WTC11 (cell line): ENCODE measurements at regions not wholly inside any gene's neighbourhood (a gene's known extent, or its start where the extent isn't known, plus 50 kb on each side); places are given as distances from the start of the nearest gene placed in this dataset.

Experiments used
- ATF6 ChIP-seq: sonication (generic); formaldehyde crosslinking; IDR thresholded peaks from 2 replicates; pipeline ENCODE4 v1.8.1; 2023; ENCODE audit warnings: mild to moderate bottlenecking, missing genetic modification reagents
- CREB1 ChIP-seq: sonication (generic); formaldehyde crosslinking; IDR thresholded peaks from 2 replicates; pipeline ENCODE4 v1.8.0; 2023; ENCODE audit warnings: mild to moderate bottlenecking, missing genetic modification reagents
- CTCF ChIP-seq: fragments of 200-600 bp; IDR thresholded peaks from 2 replicates; pipeline ENCODE4 v1.8.0; 2022; ENCODE audit warnings: antibody characterized with exemption
- ERG ChIP-seq: fragments of 250-450 bp; sonication (Bioruptor Pico); IDR thresholded peaks from 2 replicates; pipeline ENCODE4 v1.8.0; 2021; ENCODE audit warnings: mild to moderate bottlenecking
- FOXP1 ChIP-seq: sonication (generic); formaldehyde crosslinking; IDR thresholded peaks from 2 replicates; pipeline ENCODE4 v1.8.0; 2022; ENCODE audit warnings: missing genetic modification reagents, mild to moderate bottlenecking, moderate library complexity, borderline replicate concordance
- IRF2 ChIP-seq: sonication (generic); formaldehyde crosslinking; IDR thresholded peaks from 2 replicates; pipeline ENCODE4 v1.8.0; 2022; ENCODE audit warnings: low read depth, missing genetic modification reagents, borderline replicate concordance
- JAZF1 ChIP-seq: fragments of 250-450 bp; sonication (Bioruptor Pico); IDR thresholded peaks from 2 replicates; pipeline ENCODE4 v1.9.0; 2021; ENCODE audit warnings: moderate library complexity, mild to moderate bottlenecking, inconsistent platforms
- MAX ChIP-seq: sonication (generic); formaldehyde crosslinking; IDR thresholded peaks from 2 replicates; pipeline ENCODE4 v1.8.0; 2022; ENCODE audit warnings: mild to moderate bottlenecking, missing genetic modification reagents
- NFYB ChIP-seq: sonication (generic); formaldehyde crosslinking; conservative IDR thresholded peaks from 2 replicates; pipeline ENCODE4 v1.8.0; 2022; ENCODE audit warnings: low read depth, missing genetic modification reagents
- PRRX2 ChIP-seq: fragments of 250-450 bp; sonication (Bioruptor Pico); IDR thresholded peaks from 2 replicates; pipeline ENCODE4 v1.8.0; 2021; ENCODE audit warnings: mild to moderate bottlenecking
- SMAD3 ChIP-seq: sonication (generic); formaldehyde crosslinking; IDR thresholded peaks from 2 replicates; pipeline ENCODE4 v1.8.0; 2022; ENCODE audit warnings: missing genetic modification reagents, mild to moderate bottlenecking, borderline replicate concordance
- STAT6 ChIP-seq: sonication (generic); formaldehyde crosslinking; conservative IDR thresholded peaks from 2 replicates; pipeline ENCODE4 v1.8.1; 2023; ENCODE audit warnings: mild to moderate bottlenecking, low read depth, missing genetic modification reagents, moderate library complexity
- TEAD4 ChIP-seq: sonication (generic); formaldehyde crosslinking; IDR thresholded peaks from 2 replicates; pipeline ENCODE4 v1.8.0; 2022; ENCODE audit warnings: mild to moderate bottlenecking, missing genetic modification reagents
- USF2 ChIP-seq: sonication (generic); formaldehyde crosslinking; IDR thresholded peaks from 2 replicates; pipeline ENCODE4 v1.8.1; 2023; ENCODE audit warnings: mild to moderate bottlenecking, missing genetic modification reagents, moderate library complexity

GRCh38 chr3:84601303-84601702, 357.5 kb upstream of the CADM2 start:
- TF ChIP-seq ATF6 (CRISPR knock-in tag) (no peak), IRF2 (CRISPR knock-in tag) (no peak), TEAD4 (CRISPR knock-in tag) (no peak), CTCF (no peak), CREB1 (CRISPR knock-in tag) (no peak), ERG (no peak), SMAD3 (CRISPR knock-in tag) (no peak), JAZF1 (no peak), NFYB (CRISPR knock-in tag) (no peak), FOXP1 (CRISPR knock-in tag) (no peak), USF2 (CRISPR knock-in tag) (no peak), PRRX2 (CRISPR knock-in tag) (no peak), MAX (CRISPR knock-in tag) (no peak), STAT6 (CRISPR knock-in tag) (no peak)
